GM23248 (cell line): ENCODE measurements at regions not wholly inside any gene's neighbourhood (a gene's known extent, or its start where the extent isn't known, plus 50 kb on each side); places are given as distances from the start of the nearest gene placed in this dataset.
"Not testable (repeated sequence)": the region's sequence is repeated elsewhere in the genome, so short reads cannot be mapped to it uniquely, and the experiment has no call there.

Experiments
- EZH2 ChIP-seq: fragments of 200-600 bp; sonication (generic); IDR thresholded peaks from 2 replicates; pipeline ENCODE4 v1.6.1; 2018; ENCODE audit warnings: antibody characterized with exemption, mild to moderate bottlenecking; ENCODE audit not compliant: insufficient read depth, poor library complexity, severe bottlenecking
- EZH2phosphoT487 ChIP-seq: fragments of 200-600 bp; sonication (generic); IDR thresholded peaks from 2 replicates; pipeline ENCODE4 v1.6.1; 2018; ENCODE audit warnings: antibody characterized with exemption, moderate library complexity, mild to moderate bottlenecking, low read depth; ENCODE audit not compliant: insufficient read depth

DNA sequence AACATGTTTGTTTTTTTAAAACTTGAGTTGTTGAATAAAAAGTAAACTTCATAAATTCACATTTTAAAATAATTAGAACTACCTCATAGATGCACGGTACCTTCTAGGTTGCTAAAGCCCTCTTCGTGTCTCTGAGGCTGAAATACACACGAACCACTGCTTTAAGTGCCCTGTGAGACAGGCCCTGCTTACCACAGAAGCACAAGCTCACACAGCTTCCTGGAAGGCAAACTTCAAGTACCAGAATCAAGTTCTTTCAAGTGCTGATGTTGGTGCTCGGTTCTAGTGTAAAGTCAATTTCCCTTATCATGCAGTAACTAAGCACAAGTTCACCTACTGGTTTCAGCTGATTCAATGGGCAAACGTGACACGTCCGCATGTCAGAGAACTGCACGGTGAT is 103.3 kb downstream of the GOLGA6L6 start:
- TF ChIP-seq EZH2phosphoT487, EZH2: not testable (repeated sequence)
